B cell (primary cell): ENCODE measurements at regions not wholly inside any gene's neighbourhood (a gene's known extent, or its start where the extent isn't known, plus 50 kb on each side); places are given as distances from the start of the nearest gene placed in this dataset.

Source experiments
- EZH2 ChIP-seq: IDR thresholded peaks from 2 replicates; pipeline ENCODE4 v1.6.1; 2012; ENCODE audit warnings: borderline replicate concordance, low read depth, mild to moderate bottlenecking, moderate library complexity, low read length; ENCODE audit not compliant: insufficient read depth, poor library complexity, severe bottlenecking
- TF ChIP-seq, protein P1 (sequence below): fragments of 200-600 bp; IDR thresholded peaks from one replicate; pipeline ENCODE4 v1.8.0; 2022; ENCODE audit warnings: antibody characterized with exemption, mild to moderate bottlenecking

DNA sequence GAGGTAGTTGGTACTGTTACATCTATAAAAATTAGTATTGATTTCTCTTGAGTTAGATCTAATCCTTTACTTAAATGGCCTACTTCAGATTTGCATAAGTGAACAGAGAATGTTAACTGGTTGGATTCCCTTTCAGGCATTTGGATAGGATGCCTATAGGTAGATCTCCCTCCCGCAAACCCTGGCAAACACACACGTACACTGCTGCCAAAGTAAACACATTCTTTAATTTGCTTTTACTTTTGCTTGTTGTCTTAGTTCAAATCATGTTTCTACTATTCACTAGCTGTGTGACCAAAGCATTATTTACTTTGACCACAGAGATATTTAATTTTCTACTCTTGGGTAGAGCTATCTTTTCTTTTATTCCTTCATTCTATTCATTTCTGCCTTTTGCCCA lies 936.1 kb upstream of the FBXO33 start:
- TF ChIP-seq, protein P1, sequence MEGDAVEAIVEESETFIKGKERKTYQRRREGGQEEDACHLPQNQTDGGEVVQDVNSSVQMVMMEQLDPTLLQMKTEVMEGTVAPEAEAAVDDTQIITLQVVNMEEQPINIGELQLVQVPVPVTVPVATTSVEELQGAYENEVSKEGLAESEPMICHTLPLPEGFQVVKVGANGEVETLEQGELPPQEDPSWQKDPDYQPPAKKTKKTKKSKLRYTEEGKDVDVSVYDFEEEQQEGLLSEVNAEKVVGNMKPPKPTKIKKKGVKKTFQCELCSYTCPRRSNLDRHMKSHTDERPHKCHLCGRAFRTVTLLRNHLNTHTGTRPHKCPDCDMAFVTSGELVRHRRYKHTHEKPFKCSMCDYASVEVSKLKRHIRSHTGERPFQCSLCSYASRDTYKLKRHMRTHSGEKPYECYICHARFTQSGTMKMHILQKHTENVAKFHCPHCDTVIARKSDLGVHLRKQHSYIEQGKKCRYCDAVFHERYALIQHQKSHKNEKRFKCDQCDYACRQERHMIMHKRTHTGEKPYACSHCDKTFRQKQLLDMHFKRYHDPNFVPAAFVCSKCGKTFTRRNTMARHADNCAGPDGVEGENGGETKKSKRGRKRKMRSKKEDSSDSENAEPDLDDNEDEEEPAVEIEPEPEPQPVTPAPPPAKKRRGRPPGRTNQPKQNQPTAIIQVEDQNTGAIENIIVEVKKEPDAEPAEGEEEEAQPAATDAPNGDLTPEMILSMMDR: no peak
- no peak for TF ChIP-seq EZH2
